HepG2 (cell line): ENCODE measurements at regions not wholly inside any gene's neighbourhood (a gene's known extent, or its start where the extent isn't known, plus 50 kb on each side); places are given as distances from the start of the nearest gene placed in this dataset.

ENCODE experiments used
- ATAC-seq: fragments of 200-7000 bp; cut with Tn5 transposase; 3 replicates; pipeline ENCODE4 v1.9.1; 2020; ENCODE audit warnings: mild to moderate bottlenecking, moderate library complexity
- BruUV-seq: library from RNA; stranded (reverse); fragments of 400-500 nt; replicated peaks from 2 replicates; lab custom pipeline; 2021; lab: Mats Ljungman, UMichigan
- CTCF ChIA-PET: fragments of 300-600 bp; formaldehyde crosslinking; extraction: SDS; loops from one replicate; lab custom pipeline; 2021; ENCODE audit warnings: low total read pairs, inconsistent platforms, low intra/inter-chr PET ratio; lab: Yijun Ruan, JAX
- POLR2A ChIA-PET: fragments of 350-600 bp; sonication (Branson Sonifier 250); formaldehyde crosslinking; loops from one replicate; lab custom pipeline; 2020; ENCODE audit warnings: antibody characterized with exemption, inconsistent platforms; lab: Yijun Ruan, JAX
- DNase-seq: peaks from one replicate; pipeline ENCODE4 v3.0.0-alpha.2; 2015; ENCODE audit warnings: low spot score
- FAIRE-seq: peaks from 3 replicates; lab custom pipeline; 2011; peaks lifted over from hg19 to GRCh38; lab: Jason Lieb, UNC
- H2AFZ ChIP-seq: one replicate; pipeline ENCODE4 v1.6.1; 2011; ENCODE audit warnings: low read length, inconsistent platforms
- H3K27ac ChIP-seq: fragments of 300-600 bp; 3 replicates; pipeline ENCODE4 v1.8.0; 2011; ENCODE audit warnings: mixed run types, mild to moderate bottlenecking, mixed read lengths, low read length, inconsistent platforms; ENCODE audit not compliant: insufficient read depth; ENCODE audit errors: extremely low read length
- H3K27me3 ChIP-seq, 2 experiments: fragments of 200-600 bp in 1 of 2; 2 replicates in 1 of 2; 3 replicates in 1 of 2; pipeline versions ENCODE4 v1.6.0 to v1.8.0; 2011; ENCODE audit warnings: low read length in 2 of 2, mild to moderate bottlenecking in 2 of 2, moderate library complexity in 2 of 2, inconsistent platforms in 1 of 2; ENCODE audit not compliant: insufficient read depth in 2 of 2, control insufficient read depth in 1 of 2
- H3K36me3 ChIP-seq, 2 experiments: fragments of 200-600 bp in 1 of 2; replicated peaks in 1 of 2; 2 replicates in 1 of 2; 3 replicates in 1 of 2; pipeline versions ENCODE4 v1.5.1 to v1.8.0; 2011; ENCODE audit warnings: low read length in 2 of 2, inconsistent platforms in 1 of 2; ENCODE audit not compliant: insufficient read depth in 2 of 2, control insufficient read depth in 1 of 2
- H3K4me1 ChIP-seq: 2 replicates; pipeline ENCODE4 v1.5.1; 2012; ENCODE audit warnings: low read length, inconsistent platforms; ENCODE audit not compliant: insufficient read depth
- H3K4me2 ChIP-seq: 2 replicates; pipeline ENCODE4 v1.6.0; 2011; ENCODE audit warnings: low read depth, low read length, inconsistent platforms
- H3K4me3 ChIP-seq, 3 experiments: fragments of 200-600 bp in 1 of 3; sonication (generic), shearing (Covaris generic) in 1 of 3; replicated peaks in 1 of 3; 2 replicates each; pipeline ENCODE4 v1.5.1; 2011 to 2016; ENCODE audit warnings: low read length in 3 of 3, inconsistent platforms in 2 of 3, low read depth in 2 of 3, mild to moderate bottlenecking in 2 of 3, control low read depth in 1 of 3, mixed read lengths in 1 of 3; ENCODE audit not compliant: insufficient read depth in 1 of 3
- H3K79me2 ChIP-seq: one replicate; pipeline ENCODE4 v1.6.1; 2011; ENCODE audit warnings: low read length, inconsistent platforms; ENCODE audit not compliant: insufficient read depth
- H3K9ac ChIP-seq: 2 replicates; pipeline ENCODE4 v1.6.0; 2011; ENCODE audit warnings: mild to moderate bottlenecking, low read depth, low read length, inconsistent platforms; ENCODE audit not compliant: insufficient read depth
- H3K9me3 ChIP-seq: 2 replicates; pipeline ENCODE4 v1.5.1; 2012; ENCODE audit warnings: mild to moderate bottlenecking, low read length
- H4K20me1 ChIP-seq: 2 replicates; pipeline ENCODE4 v1.6.0; 2011; ENCODE audit warnings: inconsistent platforms, mild to moderate bottlenecking, low read length, moderate library complexity; ENCODE audit not compliant: insufficient read depth
- AGO2 ChIP-seq: fragments of 200-400 bp; formaldehyde crosslinking; optimal IDR thresholded peaks from 2 replicates; pipeline ENCODE3; 2017; ENCODE audit warnings: mild to moderate bottlenecking, low read depth, low read length, moderate library complexity
- KDM2A ChIP-seq: sonication (generic); formaldehyde crosslinking; IDR thresholded peaks from 2 replicates; pipeline ENCODE4 v1.4.0; 2020; ENCODE audit warnings: low read depth, missing genetic modification reagents, borderline replicate concordance
- MAFK ChIP-seq, 2 experiments: IDR thresholded peaks in 1 of 2; conservative IDR thresholded peaks in 1 of 2; 2 replicates each; pipeline ENCODE4 v1.6.1; 2011; ENCODE audit warnings: improper control_type of control experiment in 2 of 2, low read length in 2 of 2
- MEIS2 ChIP-seq: sonication (generic); formaldehyde crosslinking; IDR thresholded peaks from 2 replicates; pipeline ENCODE4 v1.9.0; 2021; ENCODE audit warnings: mild to moderate bottlenecking, missing genetic modification reagents
- NFRKB ChIP-seq: fragments of 450-650 bp; IDR thresholded peaks from 2 replicates; pipeline ENCODE4 v1.6.1; 2017
- SP1 ChIP-seq, 2 experiments: fragments of 450-650 bp in 1 of 2; sonication (generic) in 1 of 2; formaldehyde crosslinking in 1 of 2; IDR thresholded peaks; 2 replicates each; pipeline versions ENCODE4 v1.4.0 to v1.6.1; 2016 to 2020; ENCODE audit warnings: missing genetic modification reagents in 1 of 2
- ZFP36L1 ChIP-seq: sonication (generic); formaldehyde crosslinking; IDR thresholded peaks from 2 replicates; pipeline ENCODE4 v1.8.0; 2022; ENCODE audit warnings: mild to moderate bottlenecking, missing genetic modification reagents, moderate library complexity
- ZNF121 ChIP-seq: sonication (generic); formaldehyde crosslinking; IDR thresholded peaks from 2 replicates; pipeline ENCODE4 v1.5.0; 2020; ENCODE audit warnings: mild to moderate bottlenecking, missing genetic modification reagents
- ZNF292 ChIP-seq: sonication (generic); formaldehyde crosslinking; IDR thresholded peaks from 2 replicates; pipeline ENCODE4 v1.8.1; 2022; ENCODE audit warnings: mild to moderate bottlenecking, low read depth, missing genetic modification reagents, borderline replicate concordance
- ZNF552 ChIP-seq: sonication (generic); formaldehyde crosslinking; IDR thresholded peaks from 2 replicates; pipeline ENCODE4 v1.9.0; 2022; ENCODE audit warnings: missing genetic modification reagents, mild to moderate bottlenecking, borderline replicate concordance
- ZNF558 ChIP-seq: sonication (generic); formaldehyde crosslinking; IDR thresholded peaks from 2 replicates; pipeline ENCODE4 v1.9.0; 2022; ENCODE audit warnings: mild to moderate bottlenecking, missing genetic modification reagents, borderline replicate concordance
- ZNF562 ChIP-seq: sonication (generic); formaldehyde crosslinking; IDR thresholded peaks from 2 replicates; pipeline ENCODE4 v1.8.0; 2022; ENCODE audit warnings: missing genetic modification reagents, borderline replicate concordance
- WGBS: methylation state at CpG from one replicate; pipeline ENCODE4 v1.1.6; 2017; ENCODE audit warnings: low lambda C conversion rate; 5-methylcytosine and 5-hydroxymethylcytosine counted together
- in situ Hi-C: cut with HindIII; loops from 2 replicates; pipeline ENCODE4 v1.10.0; 2017; ENCODE audit warnings: low pct_unique_long_range_greater_than_20kb; ENCODE audit not compliant: extremely low pct_ligation_motif_present
- intact Hi-C: fragments of 100-400 bp; cut with micrococcal nuclease; formaldehyde crosslinking; loops from one replicate; pipeline ENCODE4 v1.10.0; 2022; ENCODE audit not compliant: unreplicated experiment
- TF ChIP-seq, protein P1 (sequence below): IDR thresholded peaks from 2 replicates; pipeline ENCODE4 v1.6.1; 2016; ENCODE audit warnings: control low read depth
- TF ChIP-seq, protein P2 (sequence below): sonication (generic); formaldehyde crosslinking; IDR thresholded peaks from 2 replicates; pipeline ENCODE4 v1.5.0; 2020; ENCODE audit warnings: missing genetic modification reagents, mild to moderate bottlenecking, borderline replicate concordance
- TF ChIP-seq, protein P3 (sequence below): fragments of 450-650 bp; IDR thresholded peaks from 2 replicates; pipeline ENCODE4 v1.6.1; 2016
- TF ChIP-seq, protein P4 (sequence below): sonication (generic); formaldehyde crosslinking; IDR thresholded peaks from 2 replicates; pipeline ENCODE4 v1.5.0; 2020; ENCODE audit warnings: mild to moderate bottlenecking, missing genetic modification reagents

DNA sequence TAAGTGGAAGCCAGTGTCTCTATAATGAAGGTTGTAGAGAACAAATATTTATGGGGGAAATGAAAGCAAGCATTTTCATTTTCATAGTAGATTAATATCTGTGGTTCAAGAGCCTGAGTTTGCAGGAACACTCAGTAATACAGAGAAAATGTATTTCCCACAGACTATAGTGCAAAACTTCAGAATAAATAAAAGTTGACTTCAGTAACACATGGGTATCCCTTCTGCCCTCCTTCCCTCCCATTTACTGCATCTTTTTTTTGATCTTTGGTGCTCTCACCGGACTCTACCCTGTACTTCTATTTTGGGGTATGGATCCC lies 75.3 kb upstream of the AMN1 start (continued):
- no peak for TF ChIP-seq SP1 (IDR thresholded peaks at IDR 0.05)
- TF ChIP-seq SP1 (CRISPR knock-in tag; IDR thresholded peaks at IDR 0.05): no peak
- no peak for TF ChIP-seq ZNF558 (CRISPR knock-in tag)
- TF ChIP-seq KDM2A (CRISPR knock-in tag): no peak
- no peak for TF ChIP-seq ZNF552 (CRISPR knock-in tag)
- TF ChIP-seq, protein P1, sequence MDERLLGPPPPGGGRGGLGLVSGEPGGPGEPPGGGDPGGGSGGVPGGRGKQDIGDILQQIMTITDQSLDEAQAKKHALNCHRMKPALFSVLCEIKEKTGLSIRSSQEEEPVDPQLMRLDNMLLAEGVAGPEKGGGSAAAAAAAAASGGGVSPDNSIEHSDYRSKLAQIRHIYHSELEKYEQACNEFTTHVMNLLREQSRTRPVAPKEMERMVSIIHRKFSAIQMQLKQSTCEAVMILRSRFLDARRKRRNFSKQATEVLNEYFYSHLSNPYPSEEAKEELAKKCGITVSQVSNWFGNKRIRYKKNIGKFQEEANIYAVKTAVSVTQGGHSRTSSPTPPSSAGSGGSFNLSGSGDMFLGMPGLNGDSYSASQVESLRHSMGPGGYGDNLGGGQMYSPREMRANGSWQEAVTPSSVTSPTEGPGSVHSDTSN (CRISPR knock-in tag): no peak
- TF ChIP-seq, protein P2, sequence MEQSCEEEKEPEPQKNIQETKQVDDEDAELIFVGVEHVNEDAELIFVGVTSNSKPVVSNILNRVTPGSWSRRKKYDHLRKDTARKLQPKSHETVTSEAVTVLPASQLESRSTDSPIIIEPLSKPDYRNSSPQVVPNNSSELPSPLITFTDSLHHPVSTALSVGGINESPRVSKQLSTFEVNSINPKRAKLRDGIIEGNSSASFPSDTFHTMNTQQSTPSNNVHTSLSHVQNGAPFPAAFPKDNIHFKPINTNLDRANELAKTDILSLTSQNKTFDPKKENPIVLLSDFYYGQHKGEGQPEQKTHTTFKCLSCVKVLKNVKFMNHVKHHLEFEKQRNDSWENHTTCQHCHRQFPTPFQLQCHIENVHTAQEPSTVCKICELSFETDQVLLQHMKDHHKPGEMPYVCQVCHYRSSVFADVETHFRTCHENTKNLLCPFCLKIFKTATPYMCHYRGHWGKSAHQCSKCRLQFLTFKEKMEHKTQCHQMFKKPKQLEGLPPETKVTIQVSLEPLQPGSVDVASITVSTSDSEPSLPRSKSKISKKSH (CRISPR knock-in tag): no peak

DNA sequence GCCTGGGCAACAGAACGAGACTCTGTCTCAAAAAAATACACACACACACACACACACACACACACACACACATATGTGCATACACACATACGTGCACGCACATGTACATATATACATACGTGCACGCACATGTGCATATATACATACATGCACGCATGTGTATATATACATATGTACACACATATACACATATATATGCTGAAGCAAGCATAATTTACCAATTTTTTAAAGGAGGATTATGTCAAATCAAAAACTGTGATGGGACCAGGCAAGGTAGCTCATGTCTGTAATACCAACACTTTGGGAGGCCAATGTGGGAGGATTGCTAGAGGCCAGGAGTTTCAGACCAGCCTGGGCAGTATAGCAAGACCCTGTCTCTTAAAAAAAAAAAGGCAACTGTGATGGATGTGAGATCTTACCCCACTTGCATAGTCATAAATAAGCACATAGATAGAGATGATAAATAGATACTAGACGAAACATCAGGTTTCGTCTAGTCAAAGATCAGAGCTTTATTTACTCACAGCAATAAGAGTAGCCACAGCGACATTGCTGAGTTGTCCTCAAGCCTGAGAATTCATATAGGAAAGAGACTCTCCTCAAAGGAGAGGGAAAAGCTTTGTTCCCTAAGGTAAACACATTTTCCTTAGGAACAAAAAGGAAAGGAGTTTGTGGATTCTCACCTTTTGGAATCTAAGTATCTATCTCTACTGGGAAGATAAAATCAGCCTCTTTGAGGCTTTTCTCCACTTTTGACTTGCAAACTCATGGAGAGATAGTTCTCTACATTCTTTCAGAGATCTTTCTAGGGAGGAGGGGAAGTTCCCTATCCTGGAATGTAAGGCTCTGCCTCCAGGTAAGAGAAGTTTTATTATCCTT lies 74.7 kb upstream of the AMN1 start:
- Histone ChIP-seq H3K27me3 (no peaks in the 10 kb centered on the region), H3K4me3 (no peak overlapping the region), H2AFZ (no peak overlapping the region), H3K9me3 (no peaks in the 10 kb centered on the region), H3K4me1 (no peaks in the 10 kb centered on the region), H3K9ac (no peak overlapping the region), H3K79me2 (no peaks in the 10 kb centered on the region), H3K36me3 (no peaks in the 10 kb centered on the region), H3K27ac (no peak overlapping the region), H3K4me2 (no peak overlapping the region), H4K20me1 (no peaks in the 10 kb centered on the region)
- 70% methylated on average over 9 of the region's 9 CpGs for WGBS
- ChIA-PET CTCF (no interaction called here), POLR2A (no interaction called here)
- ATAC-seq: no peak
- intact Hi-C loops (no loop called here), in situ Hi-C loops (no loop called here)
- FAIRE-seq: no peak
- DNase-seq: no peak
- BruUV-seq: no TSS peak
- TF ChIP-seq, protein P3, sequence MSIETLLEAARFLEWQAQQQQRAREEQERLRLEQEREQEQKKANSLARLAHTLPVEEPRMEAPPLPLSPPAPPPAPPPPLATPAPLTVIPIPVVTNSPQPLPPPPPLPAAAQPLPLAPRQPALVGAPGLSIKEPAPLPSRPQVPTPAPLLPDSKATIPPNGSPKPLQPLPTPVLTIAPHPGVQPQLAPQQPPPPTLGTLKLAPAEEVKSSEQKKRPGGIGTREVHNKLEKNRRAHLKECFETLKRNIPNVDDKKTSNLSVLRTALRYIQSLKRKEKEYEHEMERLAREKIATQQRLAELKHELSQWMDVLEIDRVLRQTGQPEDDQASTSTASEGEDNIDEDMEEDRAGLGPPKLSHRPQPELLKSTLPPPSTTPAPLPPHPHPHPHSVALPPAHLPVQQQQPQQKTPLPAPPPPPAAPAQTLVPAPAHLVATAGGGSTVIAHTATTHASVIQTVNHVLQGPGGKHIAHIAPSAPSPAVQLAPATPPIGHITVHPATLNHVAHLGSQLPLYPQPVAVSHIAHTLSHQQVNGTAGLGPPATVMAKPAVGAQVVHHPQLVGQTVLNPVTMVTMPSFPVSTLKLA: peak; percentile 45; the same call in 1 of the 2 replicates
- peak; percentile 43; the same call in 1 of the 2 replicates for TF ChIP-seq ZNF121
- no peak for TF ChIP-seq NFRKB
- no peak for TF ChIP-seq ZNF562 (CRISPR knock-in tag)
- TF ChIP-seq, protein P4, sequence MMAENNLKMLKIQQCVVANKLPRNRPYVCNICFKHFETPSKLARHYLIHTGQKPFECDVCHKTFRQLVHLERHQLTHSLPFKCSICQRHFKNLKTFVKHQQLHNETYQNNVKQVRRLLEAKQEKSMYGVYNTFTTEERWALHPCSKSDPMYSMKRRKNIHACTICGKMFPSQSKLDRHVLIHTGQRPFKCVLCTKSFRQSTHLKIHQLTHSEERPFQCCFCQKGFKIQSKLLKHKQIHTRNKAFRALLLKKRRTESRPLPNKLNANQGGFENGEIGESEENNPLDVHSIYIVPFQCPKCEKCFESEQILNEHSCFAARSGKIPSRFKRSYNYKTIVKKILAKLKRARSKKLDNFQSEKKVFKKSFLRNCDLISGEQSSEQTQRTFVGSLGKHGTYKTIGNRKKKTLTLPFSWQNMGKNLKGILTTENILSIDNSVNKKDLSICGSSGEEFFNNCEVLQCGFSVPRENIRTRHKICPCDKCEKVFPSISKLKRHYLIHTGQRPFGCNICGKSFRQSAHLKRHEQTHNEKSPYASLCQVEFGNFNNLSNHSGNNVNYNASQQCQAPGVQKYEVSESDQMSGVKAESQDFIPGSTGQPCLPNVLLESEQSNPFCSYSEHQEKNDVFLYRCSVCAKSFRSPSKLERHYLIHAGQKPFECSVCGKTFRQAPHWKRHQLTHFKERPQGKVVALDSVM (CRISPR knock-in tag): 0 out of 2 replicates have a peak, but pooled peaks have one; percentile 21
- no peak for TF ChIP-seq AGO2
- no peak for TF ChIP-seq ZNF292
- no peak for TF ChIP-seq MEIS2 (CRISPR knock-in tag)
- peak; percentile 45 to 62; a peak in 3 of 4 replicates for TF ChIP-seq MAFK (conservative IDR thresholded peaks at IDR 0.05 in 1 of 2, IDR thresholded peaks at IDR 0.05 in 1 of 2; ENCODE audit: low read length in 2 of 2)
- TF ChIP-seq ZFP36L1: no peak
